K562 (cell line): ENCODE measurements at regions not wholly inside any gene's neighbourhood (a gene's known extent, or its start where the extent isn't known, plus 50 kb on each side); places are given as distances from the start of the nearest gene placed in this dataset.

Experiments
- ATAC-seq: fragments of 200-7000 bp; cut with Tn5 transposase; 3 replicates; pipeline ENCODE4 v1.9.1; 2020; ENCODE audit warnings: moderate library complexity
- BruUV-seq: library from RNA; stranded (reverse); fragments of 400-500 nt; replicated peaks from 2 replicates; lab custom pipeline; 2021; lab: Mats Ljungman, UMichigan
- CTCF ChIA-PET: fragments of 300-600 bp; formaldehyde crosslinking; extraction: SDS; loops from one replicate; lab custom pipeline; 2021; ENCODE audit warnings: low intra/inter-chr PET ratio; lab: Yijun Ruan, JAX
- POLR2A ChIA-PET: fragments of 300-600, 350-650 bp; sonication (Branson Sonifier 250); formaldehyde crosslinking; extraction: SDS; loops from one replicate; lab custom pipeline; 2021; ENCODE audit warnings: antibody characterized with exemption, inconsistent platforms; lab: Yijun Ruan, JAX
- DNase-seq, 4 experiments: peaks; one replicate each; pipeline versions ENCODE4 v3.0.0 to v3.0.0-alpha.2; 2011 to 2018; ENCODE audit warnings: low spot score in 3 of 4, mixed read lengths in 3 of 4; ENCODE audit errors: extremely low read depth in 1 of 4
- FAIRE-seq: peaks from 2 replicates; lab custom pipeline; 2011; peaks lifted over from hg19 to GRCh38; lab: Jason Lieb, UNC
- H2AFZ ChIP-seq: 2 replicates; pipeline ENCODE4 v1.6.0; 2011; ENCODE audit warnings: low read depth, low read length, control low read depth, inconsistent platforms
- H3K27ac ChIP-seq: fragments of 200-600 bp; 3 replicates; pipeline ENCODE4 v1.8.0; 2011; ENCODE audit warnings: low read depth, mild to moderate bottlenecking, control low read depth, inconsistent platforms, low read length, moderate library complexity, mixed read lengths; ENCODE audit errors: extremely low read depth
- H3K27me3 ChIP-seq, 2 experiments: fragments of 300-600 bp in 1 of 2; 2 replicates in 1 of 2; 3 replicates in 1 of 2; pipeline versions ENCODE4 v1.6.0 to v1.8.0; 2011; ENCODE audit warnings: inconsistent platforms in 2 of 2, low read length in 2 of 2, mild to moderate bottlenecking in 1 of 2, mixed read lengths in 1 of 2, moderate library complexity in 1 of 2; ENCODE audit not compliant: control insufficient read depth in 2 of 2, insufficient read depth in 2 of 2
- H3K36me3 ChIP-seq: fragments of 300-600 bp; 3 replicates; pipeline ENCODE4 v1.8.0; 2011; ENCODE audit warnings: mild to moderate bottlenecking, low read length, inconsistent platforms; ENCODE audit not compliant: control insufficient read depth, insufficient read depth
- H3K4me1 ChIP-seq, 2 experiments: fragments of 200-600 bp in 1 of 2; replicated peaks in 1 of 2; 2 replicates in 1 of 2; 3 replicates in 1 of 2; pipeline versions ENCODE4 v1.5.1 to v1.8.0; 2011; ENCODE audit warnings: inconsistent platforms in 2 of 2, low read length in 2 of 2, mild to moderate bottlenecking in 1 of 2, mixed read lengths in 1 of 2, moderate library complexity in 1 of 2; ENCODE audit not compliant: control insufficient read depth in 2 of 2, insufficient read depth in 2 of 2
- H3K4me2 ChIP-seq: 2 replicates; pipeline ENCODE4 v1.6.1; 2011; ENCODE audit warnings: low read length, control low read depth, inconsistent platforms, mixed read lengths; ENCODE audit not compliant: insufficient read depth
- H3K4me3 ChIP-seq: fragments of 200-600 bp; sonication (generic), shearing (Covaris generic); 2 replicates; pipeline ENCODE4 v1.5.1; 2016; ENCODE audit warnings: control low read depth, inconsistent platforms
- H3K79me2 ChIP-seq: fragments of 200-600 bp; 3 replicates; pipeline ENCODE4 v1.8.0; 2011; ENCODE audit warnings: low read length, inconsistent platforms; ENCODE audit not compliant: control insufficient read depth, insufficient read depth
- H3K9ac ChIP-seq, 2 experiments: 2 replicates each; pipeline versions ENCODE4 v1.6.0 to v1.6.1; 2011; ENCODE audit warnings: low read depth in 2 of 2, low read length in 2 of 2, control low read depth in 1 of 2, inconsistent platforms in 1 of 2, mild to moderate bottlenecking in 1 of 2, mixed read lengths in 1 of 2; ENCODE audit not compliant: insufficient read depth in 1 of 2
- H3K9me1 ChIP-seq: one replicate; pipeline ENCODE4 v1.6.0; 2011; ENCODE audit warnings: inconsistent platforms, mild to moderate bottlenecking, low read length, moderate library complexity; ENCODE audit not compliant: control insufficient read depth, insufficient read depth
- H3K9me3 ChIP-seq: replicated peaks from 2 replicates; pipeline ENCODE4 v1.5.1; 2011; ENCODE audit warnings: low read depth, low read length, inconsistent platforms; ENCODE audit not compliant: control insufficient read depth, insufficient read depth
- H4K20me1 ChIP-seq: replicated peaks from 2 replicates; pipeline ENCODE4 v1.6.1; 2011; ENCODE audit warnings: low read length, inconsistent platforms, mixed read lengths; ENCODE audit not compliant: control insufficient read depth, insufficient read depth
- CBFA2T3 ChIP-seq: fragments of 450-650 bp; IDR thresholded peaks from 2 replicates; pipeline ENCODE4 v1.6.1; 2017
- CBX5 ChIP-seq: IDR thresholded peaks from 2 replicates; pipeline ENCODE4 v1.6.1; 2014; ENCODE audit warnings: low read depth, borderline replicate concordance
- DIDO1 ChIP-seq: fragments of 450-650 bp; IDR thresholded peaks from 2 replicates; pipeline ENCODE4 v1.6.1; 2016; ENCODE audit warnings: low read depth, missing biosample characterization, missing genetic modification characterization
- EP400 ChIP-seq: fragments of 450-650 bp; IDR thresholded peaks from 2 replicates; pipeline ENCODE4 v1.6.1; 2017; ENCODE audit warnings: antibody characterized with exemption, mild to moderate bottlenecking, moderate library complexity
- HCFC1 ChIP-seq: IDR thresholded peaks from 2 replicates; pipeline ENCODE4 v1.6.1; 2012; ENCODE audit warnings: low read depth, low read length, improper control_type of control experiment
- KAT2B ChIP-seq: IDR thresholded peaks from one replicate; pipeline ENCODE4 v1.6.1; 2012; ENCODE audit warnings: low read depth, mild to moderate bottlenecking, control low read depth, inconsistent platforms, low read length, moderate library complexity
- MEF2A ChIP-seq: IDR thresholded peaks from 2 replicates; pipeline ENCODE4 v1.6.1; 2011; ENCODE audit warnings: low read depth, mild to moderate bottlenecking, low read length, moderate library complexity; ENCODE audit not compliant: control insufficient read depth
- RBM34 ChIP-seq: fragments of 200-400 bp; formaldehyde crosslinking; IDR thresholded peaks from 2 replicates; pipeline ENCODE4 v1.6.1; 2018; ENCODE audit warnings: low read length, borderline replicate concordance; ENCODE audit not compliant: insufficient read depth
- SFPQ ChIP-seq: fragments of 200-400 bp; formaldehyde crosslinking; IDR thresholded peaks from 2 replicates; pipeline ENCODE4 v1.6.1; 2017; ENCODE audit warnings: mild to moderate bottlenecking, low read depth, low read length, moderate library complexity
- TEAD1 ChIP-seq, 2 experiments: fragments of 450-650 bp in 1 of 2; sonication (generic) in 1 of 2; formaldehyde crosslinking; IDR thresholded peaks; 2 replicates each; pipeline versions ENCODE4 v1.4.0 to v1.8.0; 2020 to 2022; ENCODE audit warnings: mild to moderate bottlenecking in 2 of 2, missing genetic modification reagents in 1 of 2
- WHSC1 ChIP-seq: IDR thresholded peaks from one replicate; pipeline ENCODE4 v1.6.1; 2012; ENCODE audit warnings: low read length, control low read depth, inconsistent platforms
- ZNF354B ChIP-seq: fragments of 250-450 bp; sonication (Bioruptor Pico); IDR thresholded peaks from 2 replicates; pipeline ENCODE4 v1.4.0; 2020
- ZNF584 ChIP-seq: fragments of 200-800 bp; sonication (Bioruptor generic); IDR thresholded peaks from 2 replicates; pipeline ENCODE4 v1.6.1; 2016; ENCODE audit warnings: low read depth, mild to moderate bottlenecking, missing genetic modification characterization, missing compliant biosample characterization
- ZNF707 ChIP-seq: fragments of 250-450 bp; sonication (Bioruptor Pico); conservative IDR thresholded peaks from 2 replicates; pipeline ENCODE4 v1.8.0; 2022; ENCODE audit warnings: inconsistent platforms, mild to moderate bottlenecking, moderate library complexity
- WGBS: fragments of 100-300 bp; shearing (Covaris generic); methylation state at CpG from one replicate; pipeline ENCODE4 v1.1.6; 2016; ENCODE audit warnings: low coverage, mixed read lengths; ENCODE audit not compliant: insufficient coverage; ENCODE audit errors: missing lambda C conversion rate; 5-methylcytosine and 5-hydroxymethylcytosine counted together
- in situ Hi-C: fragments of 300-500 bp; cut with MboI; formaldehyde crosslinking; loops from 4 replicates; pipeline ENCODE4 v1.15.0; 2018; ENCODE audit warnings: inconsistent platforms, mixed read lengths
- intact Hi-C: fragments of 100-400 bp; cut with micrococcal nuclease; formaldehyde crosslinking; loops from 2 replicates; pipeline ENCODE4 v1.14.2; 2022
- TF ChIP-seq, protein P1 (sequence below), 2 experiments: fragments of 200-800 bp in 1 of 2; sonication (Bioruptor generic) in 1 of 2; sonication (generic) in 1 of 2; formaldehyde crosslinking in 1 of 2; IDR thresholded peaks in 1 of 2; conservative IDR thresholded peaks in 1 of 2; 2 replicates each; pipeline versions ENCODE4 v1.5.0 to v1.6.1; 2016 to 2020; ENCODE audit warnings: missing compliant biosample characterization in 1 of 2, missing genetic modification characterization in 1 of 2, missing genetic modification reagents in 1 of 2

- TF ChIP-seq, protein P1, sequence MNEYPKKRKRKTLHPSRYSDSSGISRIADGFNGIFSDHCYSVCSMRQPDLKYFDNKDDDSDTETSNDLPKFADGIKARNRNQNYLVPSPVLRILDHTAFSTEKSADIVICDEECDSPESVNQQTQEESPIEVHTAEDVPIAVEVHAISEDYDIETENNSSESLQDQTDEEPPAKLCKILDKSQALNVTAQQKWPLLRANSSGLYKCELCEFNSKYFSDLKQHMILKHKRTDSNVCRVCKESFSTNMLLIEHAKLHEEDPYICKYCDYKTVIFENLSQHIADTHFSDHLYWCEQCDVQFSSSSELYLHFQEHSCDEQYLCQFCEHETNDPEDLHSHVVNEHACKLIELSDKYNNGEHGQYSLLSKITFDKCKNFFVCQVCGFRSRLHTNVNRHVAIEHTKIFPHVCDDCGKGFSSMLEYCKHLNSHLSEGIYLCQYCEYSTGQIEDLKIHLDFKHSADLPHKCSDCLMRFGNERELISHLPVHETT (CRISPR knock-in tag; conservative IDR thresholded peaks at IDR 0.05 in 1 of 2, IDR thresholded peaks at IDR 0.05 in 1 of 2) = no peak
These were observed 922.8 kb upstream of the EEF2KMT start (continued) for GRCh38 chr16:6020162-6020985.

GRCh38 chr16:6019490-6019991, 921.9 kb upstream of the EEF2KMT start:
- H3K9me1 ChIP-seq = no peaks in the 10 kb centered on the region
- H4K20me1 ChIP-seq = no peaks in the 10 kb centered on the region
- H3K36me3 ChIP-seq = no peaks in the 10 kb centered on the region
- no TSS peak for BruUV-seq
- H3K79me2 ChIP-seq = no peaks in the 10 kb centered on the region
- no peak overlapping the region for H3K4me2 ChIP-seq
- ChIA-PET POLR2A (no interaction called here), CTCF (no interaction called here)
- H3K4me3 ChIP-seq = no peak overlapping the region
- H3K9me3 ChIP-seq = no peaks in the 10 kb centered on the region
- intact Hi-C loops = loop anchor here (10.0 kb wide), 1 partner anchor 625 kb away; no protein-coding TSS in a partner anchor
- in situ Hi-C loops = no loop called here
- DNase-seq (no peak), FAIRE-seq (no peak), ATAC-seq (no peak)
- H3K4me1 ChIP-seq = no peaks in the 10 kb centered on the region
- no peak overlapping the region for H2AFZ ChIP-seq
- WGBS = 6% methylated on average over 12 of the region's 50 CpGs
- H3K27me3 ChIP-seq = peaks cover 0 to 32% of the 10 kb centered on the region in 2 experiments; a peak in 1 of 5 replicates
- no peak overlapping the region for H3K9ac ChIP-seq
- H3K27ac ChIP-seq = no peak overlapping the region
- no peak for TF ChIP-seq DIDO1
- no peak for TF ChIP-seq ZNF584
- no peak for TF ChIP-seq ZNF354B (CRISPR knock-in tag)
- TF ChIP-seq CBX5 = no peak
- no peak for TF ChIP-seq CBFA2T3
- TF ChIP-seq WHSC1 = no peak
- TF ChIP-seq RBM34 = no peak
- no peak for TF ChIP-seq KAT2B
- no peak for TF ChIP-seq HCFC1
- TF ChIP-seq MEF2A = no peak
- TF ChIP-seq EP400 = no peak
- no peak for TF ChIP-seq TEAD1 (CRISPR knock-in tag; IDR thresholded peaks at IDR 0.05)
- no peak for TF ChIP-seq SFPQ
- TF ChIP-seq ZNF707 (CRISPR knock-in tag) = no peak
